Esophagus squamous epithelium (tissue), 4 donors: ENCODE measurements at regions not wholly inside any gene's neighbourhood (a gene's known extent, or its start where the extent isn't known, plus 50 kb on each side); places are given as distances from the start of the nearest gene placed in this dataset.

Experiments
- CTCF ChIP-seq, 6 experiments: fragments of 450-650 bp in 4 of 6; fragments of 200-600 bp in 2 of 6; sonication (generic) in 2 of 6; IDR thresholded peaks; one replicate each; pipeline ENCODE4 v1.5.1; 2016 to 2019; ENCODE audit warnings: antibody characterized with exemption in 6 of 6, mild to moderate bottlenecking in 4 of 6, moderate library complexity in 4 of 6
- POLR2A ChIP-seq, 4 donors: fragments of 450-650 bp; IDR thresholded peaks; one replicate each; pipeline ENCODE4 v1.6.1; 2017; ENCODE audit warnings: antibody characterized with exemption in 4 of 4, mild to moderate bottlenecking in 4 of 4, moderate library complexity in 3 of 4

DNA sequence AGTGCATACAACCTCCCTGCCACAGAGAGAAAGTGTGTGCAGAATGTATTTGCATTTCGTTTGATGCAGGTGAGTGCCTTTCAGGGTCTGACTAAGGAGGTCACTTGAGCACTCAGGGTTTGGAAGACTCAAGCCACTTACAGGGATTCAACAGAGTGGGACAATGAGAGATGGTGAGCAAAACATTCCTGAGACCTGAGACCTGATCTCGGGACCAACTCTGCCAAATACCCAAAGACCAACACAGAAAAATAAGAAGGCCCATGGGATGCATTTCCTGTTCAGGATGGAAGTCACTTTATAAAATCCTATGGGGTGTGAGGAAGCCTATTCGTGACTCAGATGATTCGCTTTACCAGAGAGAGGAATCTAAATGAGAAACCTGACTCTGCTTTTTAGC is 65.2 kb upstream of the LARGE1 start:
- TF ChIP-seq CTCF (IDR thresholded peaks at IDR 0.05) = no peak
- no peak for TF ChIP-seq POLR2A (IDR thresholded peaks at IDR 0.05)
